Activated T-helper 9 cell treated with anti-CD3 and anti-CD28 coated beads, Interleukin-2, amount 50 U/mL, for 16 hours (primary cell): ENCODE measurements at regions not wholly inside any gene's neighbourhood (a gene's known extent, or its start where the extent isn't known, plus 50 kb on each side); places are given as distances from the start of the nearest gene placed in this dataset.
"Not testable (repeated sequence)": the region's sequence is repeated elsewhere in the genome, so short reads cannot be mapped to it uniquely, and the experiment has no call there.

Source experiments
- DNase-seq: peaks from one replicate; pipeline ENCODE4 v3.0.0-alpha.2; 2020; ENCODE audit warnings: low read depth

GRCh38 chr6:170057961-170058877 is 232.7 kb downstream of the DLL1 start:
- DNase-seq, result no peak

GRCh38 chr6:170057034-170057734 is 233.7 kb downstream of the DLL1 start:
- DNase-seq, result no peak

GRCh38 chr6:170056278-170056711 is 234.6 kb downstream of the DLL1 start:
- no peak for DNase-seq

- not testable (repeated sequence) for DNase-seq
Observed at GRCh38 chr6:170055797-170056196, 235.1 kb downstream of the DLL1 start.

GRCh38 chr6:170053966-170054661 is 236.8 kb downstream of the DLL1 start:
- no peak for DNase-seq

GRCh38 chr6:170052991-170053821 is 237.7 kb downstream of the DLL1 start:
- no peak for DNase-seq

- DNase-seq, result no peak
Observed at GRCh38 chr6:170051229-170052172, 239.4 kb downstream of the DLL1 start.

- DNase-seq, result no peak
Observed at GRCh38 chr6:170050591-170051041, 240.3 kb downstream of the DLL1 start.

- DNase-seq, result no peak
Observed at GRCh38 chr6:170049641-170050561, 241.0 kb downstream of the DLL1 start.

- no peak for DNase-seq
Observed at GRCh38 chr6:170048615-170049256, 242.1 kb downstream of the DLL1 start.

- no peak for DNase-seq
Observed at GRCh38 chr6:170047823-170048222, 243.1 kb downstream of the DLL1 start.

- DNase-seq, result no peak
Observed at GRCh38 chr6:170046791-170047626, 243.9 kb downstream of the DLL1 start.

GRCh38 chr6:170045981-170046667 is 244.8 kb downstream of the DLL1 start:
- DNase-seq, result no peak

- DNase-seq, result no peak
Observed at GRCh38 chr6:170045563-170045960, 245.3 kb downstream of the DLL1 start.

GRCh38 chr6:170044836-170045562 is 245.9 kb downstream of the DLL1 start:
- DNase-seq, result no peak
